Body of pancreas (tissue), 4 donors: ENCODE measurements at regions not wholly inside any gene's neighbourhood (a gene's known extent, or its start where the extent isn't known, plus 50 kb on each side); places are given as distances from the start of the nearest gene placed in this dataset.
A peak's percentile ranks its signal among the peaks of the same experiment; 100 is the strongest.

ENCODE experiments used
- ATAC-seq: fragments of 150-250 bp; one replicate; pipeline ENCODE4 v1.9.1; 2016
- DNase-seq, 4 donors: peaks; one replicate each; pipeline ENCODE4 v3.0.0-alpha.2; 2019
- H3K27ac ChIP-seq, 4 donors: fragments of 200-600 bp; sonication (generic); 1 replicate in 3 of 4; 2 replicates in 1 of 4; pipeline versions ENCODE4 v1.5.1 to v1.6.1; 2016 to 2019; ENCODE audit warnings: mild to moderate bottlenecking in 1 of 4, mixed read lengths in 1 of 4, moderate library complexity in 1 of 4
- H3K27me3 ChIP-seq, 2 donors: fragments of 200-600 bp; sonication (generic); one replicate each; pipeline ENCODE4 v1.6.0; 2016; ENCODE audit warnings: mild to moderate bottlenecking in 1 of 2
- H3K36me3 ChIP-seq, 2 donors: fragments of 200-600 bp; sonication (generic); replicated peaks in 1 of 2; 2 replicates each; pipeline ENCODE4 v1.5.1; 2016; ENCODE audit warnings: low read depth in 2 of 2; ENCODE audit not compliant: insufficient read depth in 1 of 2
- H3K4me1 ChIP-seq: fragments of 200-600 bp; sonication (generic); one replicate; pipeline ENCODE4 v1.6.0; 2016
- H3K4me3 ChIP-seq, 2 donors: fragments of 200-600 bp; sonication (generic); 1 replicate in 1 of 2; 2 replicates in 1 of 2; pipeline ENCODE4 v1.5.1; 2016 to 2019
- H3K9me3 ChIP-seq, 3 donors: fragments of 200-600 bp; sonication (generic); 1 replicate in 2 of 3; 2 replicates in 1 of 3; pipeline ENCODE4 v1.5.1; 2016
- POLR2A ChIP-seq, 3 donors: fragments of 450-650 bp; IDR thresholded peaks; one replicate each; pipeline ENCODE4 v1.6.1; 2016; ENCODE audit warnings: antibody characterized with exemption in 3 of 3, mild to moderate bottlenecking in 2 of 3
- WGBS, 2 donors: methylation state at CpG; one replicate each; pipeline ENCODE4 v1.1.5; 2017; 5-methylcytosine and 5-hydroxymethylcytosine counted together
- intact Hi-C: fragments of 100-400 bp; cut with DNase I; formaldehyde crosslinking; loops from one replicate; pipeline ENCODE4 v1.15.1; 2023
- TF ChIP-seq, protein P1 (sequence below), 7 experiments: fragments of 450-650 bp in 4 of 7; fragments of 200-600 bp in 3 of 7; sonication (generic) in 3 of 7; IDR thresholded peaks; one replicate each; pipeline ENCODE4 v1.5.1; 2016 to 2019; ENCODE audit warnings: antibody characterized with exemption in 7 of 7

- peak overlapping the region in 3 of 4 donors; percentile 43 to 69 (median 45) for H3K27ac ChIP-seq
- no peaks in the 10 kb centered on the region for H3K27me3 ChIP-seq
- peak in 1 of 4 donors; percentile 4 for DNase-seq
- intact Hi-C loops, result no loop called here
- TF ChIP-seq, protein P1, sequence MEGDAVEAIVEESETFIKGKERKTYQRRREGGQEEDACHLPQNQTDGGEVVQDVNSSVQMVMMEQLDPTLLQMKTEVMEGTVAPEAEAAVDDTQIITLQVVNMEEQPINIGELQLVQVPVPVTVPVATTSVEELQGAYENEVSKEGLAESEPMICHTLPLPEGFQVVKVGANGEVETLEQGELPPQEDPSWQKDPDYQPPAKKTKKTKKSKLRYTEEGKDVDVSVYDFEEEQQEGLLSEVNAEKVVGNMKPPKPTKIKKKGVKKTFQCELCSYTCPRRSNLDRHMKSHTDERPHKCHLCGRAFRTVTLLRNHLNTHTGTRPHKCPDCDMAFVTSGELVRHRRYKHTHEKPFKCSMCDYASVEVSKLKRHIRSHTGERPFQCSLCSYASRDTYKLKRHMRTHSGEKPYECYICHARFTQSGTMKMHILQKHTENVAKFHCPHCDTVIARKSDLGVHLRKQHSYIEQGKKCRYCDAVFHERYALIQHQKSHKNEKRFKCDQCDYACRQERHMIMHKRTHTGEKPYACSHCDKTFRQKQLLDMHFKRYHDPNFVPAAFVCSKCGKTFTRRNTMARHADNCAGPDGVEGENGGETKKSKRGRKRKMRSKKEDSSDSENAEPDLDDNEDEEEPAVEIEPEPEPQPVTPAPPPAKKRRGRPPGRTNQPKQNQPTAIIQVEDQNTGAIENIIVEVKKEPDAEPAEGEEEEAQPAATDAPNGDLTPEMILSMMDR (IDR thresholded peaks at IDR 0.05), result no peak
- TF ChIP-seq POLR2A (IDR thresholded peaks at IDR 0.05), result peak in 1 of 3 donors; percentile 14
- H3K36me3 ChIP-seq, result no peaks in the 10 kb centered on the region
- peaks cover 10% of the 10 kb centered on the region for H3K4me1 ChIP-seq
- H3K4me3 ChIP-seq, result no peak overlapping the region
- peak; percentile 77 for ATAC-seq
- WGBS, 2 donors, result 16 to 18% methylated on average over 5 of the region's 5 CpGs
- H3K9me3 ChIP-seq, result no peaks in the 10 kb centered on the region
Measured at GRCh38 chr15:97319291-97319690, 641.2 kb upstream of the ARRDC4 start.

DNA sequence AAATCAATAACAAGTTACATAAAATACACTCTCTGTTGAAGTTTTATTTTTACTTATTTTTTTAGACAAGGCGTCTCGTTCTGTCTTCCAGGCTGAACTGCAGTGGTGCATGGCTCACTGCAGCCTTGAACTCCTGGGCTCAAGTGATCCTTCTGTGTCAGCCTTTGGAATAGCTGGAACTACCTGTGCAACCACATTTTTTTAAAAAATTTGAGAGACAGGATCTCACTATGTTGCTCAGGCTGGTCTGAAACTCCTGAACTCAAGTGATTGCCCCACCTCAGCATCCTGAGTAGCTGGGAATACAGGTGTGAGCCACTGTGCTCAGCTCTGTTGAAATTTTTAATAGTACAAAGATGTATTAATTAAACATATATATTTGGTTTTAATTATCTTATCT is 614.3 kb upstream of the ARRDC4 start:
- H3K27ac ChIP-seq, result no peak overlapping the region
- no peaks in the 10 kb centered on the region for H3K36me3 ChIP-seq
- ATAC-seq, result no peak
- no peak for DNase-seq
- H3K9me3 ChIP-seq, result no peaks in the 10 kb centered on the region
- H3K4me3 ChIP-seq, result no peak overlapping the region
- intact Hi-C loops, result no loop called here
- no peaks in the 10 kb centered on the region for H3K27me3 ChIP-seq
- 69 to 82% methylated on average over 2 of the region's 2 CpGs for WGBS, 2 donors
- TF ChIP-seq POLR2A (IDR thresholded peaks at IDR 0.05), result no peak
- TF ChIP-seq, protein P1 (IDR thresholded peaks at IDR 0.05), result no peak
- no peaks in the 10 kb centered on the region for H3K4me1 ChIP-seq

GRCh38 chr15:97350813-97351212 is 609.7 kb upstream of the ARRDC4 start:
- ATAC-seq, result no peak
- TF ChIP-seq, protein P1 (IDR thresholded peaks at IDR 0.05), result no peak
- no peak for TF ChIP-seq POLR2A (IDR thresholded peaks at IDR 0.05)
- Histone ChIP-seq H3K27me3 (peaks cover 0 to 6% of the 10 kb centered on the region in 2 donors), H3K9me3 (no peaks in the 10 kb centered on the region), H3K36me3 (no peaks in the 10 kb centered on the region), H3K27ac (no peak overlapping the region), H3K4me1 (no peaks in the 10 kb centered on the region), H3K4me3 (no peak overlapping the region)
- no peak for DNase-seq
- intact Hi-C loops, result no loop called here
- WGBS, 2 donors, result 44 to 50% methylated on average over 4 of the region's 4 CpGs

DNA sequence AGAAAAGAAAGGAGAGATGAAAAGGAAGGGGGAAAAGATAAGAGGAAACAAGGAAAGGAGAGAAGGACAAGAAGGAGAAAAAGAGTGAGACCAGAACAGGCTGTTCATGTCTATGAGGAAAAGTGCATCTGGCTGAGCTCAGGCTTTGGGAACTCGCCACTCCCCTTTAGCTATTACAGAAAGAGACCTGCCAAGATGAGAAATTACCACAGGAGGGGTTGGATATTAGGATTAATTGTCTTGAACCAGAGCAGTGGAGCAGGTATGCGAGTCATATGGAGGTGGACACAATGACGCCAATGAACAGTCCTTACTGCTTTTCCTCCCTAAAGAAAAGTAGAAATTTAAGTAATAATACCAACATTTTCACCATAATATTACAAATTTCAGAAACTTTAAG is 577.0 kb upstream of the ARRDC4 start:
- Histone ChIP-seq H3K27ac (no peak overlapping the region), H3K4me1 (no peaks in the 10 kb centered on the region), H3K4me3 (no peak overlapping the region), H3K36me3 (no peaks in the 10 kb centered on the region), H3K27me3 (no peaks in the 10 kb centered on the region), H3K9me3 (no peaks in the 10 kb centered on the region)
- ATAC-seq (no peak), DNase-seq (no peak)
- intact Hi-C loops, result no loop called here
- WGBS, 2 donors, result 39 to 46% methylated on average over 3 of the region's 3 CpGs
- TF ChIP-seq POLR2A (IDR thresholded peaks at IDR 0.05), result no peak
- TF ChIP-seq, protein P1 (IDR thresholded peaks at IDR 0.05), result no peak

- TF ChIP-seq POLR2A (IDR thresholded peaks at IDR 0.05), result no peak
- TF ChIP-seq, protein P1 (IDR thresholded peaks at IDR 0.05), result no peak
- no peak overlapping the region for H3K4me3 ChIP-seq
- no peaks in the 10 kb centered on the region for H3K36me3 ChIP-seq
- H3K4me1 ChIP-seq, result no peaks in the 10 kb centered on the region
- no peaks in the 10 kb centered on the region for H3K27me3 ChIP-seq
- H3K9me3 ChIP-seq, result no peaks in the 10 kb centered on the region
- ATAC-seq (no peak), DNase-seq (no peak)
- WGBS, 2 donors, result 74 to 83% methylated on average over 5 of the region's 5 CpGs
- intact Hi-C loops, result no loop called here
- no peak overlapping the region for H3K27ac ChIP-seq
Measured at GRCh38 chr15:97386940-97387339, 573.6 kb upstream of the ARRDC4 start.
